ENCODE measurements at regions not wholly inside any gene's neighbourhood (a gene's known extent, or its start where the extent isn't known, plus 50 kb on each side); places are given as distances from the start of the nearest gene placed in this dataset.

DNA sequence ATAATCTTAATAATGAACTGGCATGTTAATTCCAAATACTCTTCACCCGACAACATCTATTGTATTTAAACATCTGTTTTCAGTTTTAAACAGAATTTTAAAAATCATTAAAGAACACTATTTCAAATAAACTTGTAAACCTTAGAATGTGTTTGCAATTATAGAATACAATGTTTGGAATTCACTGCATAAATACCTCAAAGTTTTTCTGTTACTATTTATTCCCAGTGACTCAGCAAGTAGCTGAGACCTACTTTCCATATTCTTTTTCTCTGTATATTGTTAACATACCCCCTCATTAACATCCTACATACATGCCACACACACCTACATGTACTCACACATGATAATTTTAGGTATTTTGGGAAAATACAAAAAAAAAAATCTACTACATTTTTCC is 1134.3 kb downstream of the SLITRK1 start:
- POLR2A ChIA-PET = no interaction called here
- Mint-ChIP-seq H3K4me1 (no peaks in the 10 kb centered on the region), H3K4me3 (no peak overlapping the region), H3K27ac (no peak overlapping the region), H3K9me3 (peaks cover 5% of the 10 kb centered on the region), H3K27me3 (no peaks in the 10 kb centered on the region), H3K36me3 (ENCODE audit: low read depth) (no peaks in the 10 kb centered on the region)
- no peak for DNase-seq
- intact Hi-C loops (cut with micrococcal nuclease) = no loop called here
- CTCF ChIA-PET = no interaction called here
- ATAC-seq (ENCODE audit: low read depth) = no peak
- TF ChIP-seq, protein P1, sequence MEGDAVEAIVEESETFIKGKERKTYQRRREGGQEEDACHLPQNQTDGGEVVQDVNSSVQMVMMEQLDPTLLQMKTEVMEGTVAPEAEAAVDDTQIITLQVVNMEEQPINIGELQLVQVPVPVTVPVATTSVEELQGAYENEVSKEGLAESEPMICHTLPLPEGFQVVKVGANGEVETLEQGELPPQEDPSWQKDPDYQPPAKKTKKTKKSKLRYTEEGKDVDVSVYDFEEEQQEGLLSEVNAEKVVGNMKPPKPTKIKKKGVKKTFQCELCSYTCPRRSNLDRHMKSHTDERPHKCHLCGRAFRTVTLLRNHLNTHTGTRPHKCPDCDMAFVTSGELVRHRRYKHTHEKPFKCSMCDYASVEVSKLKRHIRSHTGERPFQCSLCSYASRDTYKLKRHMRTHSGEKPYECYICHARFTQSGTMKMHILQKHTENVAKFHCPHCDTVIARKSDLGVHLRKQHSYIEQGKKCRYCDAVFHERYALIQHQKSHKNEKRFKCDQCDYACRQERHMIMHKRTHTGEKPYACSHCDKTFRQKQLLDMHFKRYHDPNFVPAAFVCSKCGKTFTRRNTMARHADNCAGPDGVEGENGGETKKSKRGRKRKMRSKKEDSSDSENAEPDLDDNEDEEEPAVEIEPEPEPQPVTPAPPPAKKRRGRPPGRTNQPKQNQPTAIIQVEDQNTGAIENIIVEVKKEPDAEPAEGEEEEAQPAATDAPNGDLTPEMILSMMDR (IDR thresholded peaks at IDR 0.05) = no peak

- DNase-seq (no peak), ATAC-seq (ENCODE audit: low read depth) (no peak)
- Mint-ChIP-seq H3K36me3 (ENCODE audit: low read depth) (no peaks in the 10 kb centered on the region), H3K4me1 (no peaks in the 10 kb centered on the region), H3K9me3 (peaks cover 5% of the 10 kb centered on the region), H3K27ac (no peak overlapping the region), H3K27me3 (no peaks in the 10 kb centered on the region), H3K4me3 (no peak overlapping the region)
- TF ChIP-seq, protein P1 (IDR thresholded peaks at IDR 0.05) = no peak
- ChIA-PET POLR2A (no interaction called here), CTCF (no interaction called here)
- intact Hi-C loops (cut with micrococcal nuclease) = no loop called here
Measured at GRCh38 chr13:82747291-82747690, 1135.0 kb downstream of the SLITRK1 start.

- POLR2A ChIA-PET = no interaction called here
- Mint-ChIP-seq H3K4me3 (no peak overlapping the region), H3K9me3 (peaks cover 19% of the 10 kb centered on the region), H3K4me1 (no peaks in the 10 kb centered on the region), H3K27ac (no peak overlapping the region), H3K36me3 (ENCODE audit: low read depth) (no peaks in the 10 kb centered on the region), H3K27me3 (no peaks in the 10 kb centered on the region)
- no peak for DNase-seq
- ATAC-seq (ENCODE audit: low read depth) = no peak
- CTCF ChIA-PET = no interaction called here
- intact Hi-C loops (cut with micrococcal nuclease) = no loop called here
- TF ChIP-seq, protein P1 (IDR thresholded peaks at IDR 0.05) = no peak
Measured at GRCh38 chr13:82740442-82740841, 1141.8 kb downstream of the SLITRK1 start.

GRCh38 chr13:82739881-82740280 is 1142.4 kb downstream of the SLITRK1 start:
- Mint-ChIP-seq H3K27me3 (no peaks in the 10 kb centered on the region), H3K36me3 (ENCODE audit: low read depth) (no peaks in the 10 kb centered on the region), H3K27ac (no peak overlapping the region), H3K4me3 (no peak overlapping the region), H3K9me3 (peaks cover 23% of the 10 kb centered on the region), H3K4me1 (no peaks in the 10 kb centered on the region)
- ChIA-PET CTCF (no interaction called here), POLR2A (no interaction called here)
- intact Hi-C loops (cut with micrococcal nuclease) = no loop called here
- ATAC-seq (ENCODE audit: low read depth) (no peak), DNase-seq (no peak)
- TF ChIP-seq, protein P1 (IDR thresholded peaks at IDR 0.05) = no peak

DNA sequence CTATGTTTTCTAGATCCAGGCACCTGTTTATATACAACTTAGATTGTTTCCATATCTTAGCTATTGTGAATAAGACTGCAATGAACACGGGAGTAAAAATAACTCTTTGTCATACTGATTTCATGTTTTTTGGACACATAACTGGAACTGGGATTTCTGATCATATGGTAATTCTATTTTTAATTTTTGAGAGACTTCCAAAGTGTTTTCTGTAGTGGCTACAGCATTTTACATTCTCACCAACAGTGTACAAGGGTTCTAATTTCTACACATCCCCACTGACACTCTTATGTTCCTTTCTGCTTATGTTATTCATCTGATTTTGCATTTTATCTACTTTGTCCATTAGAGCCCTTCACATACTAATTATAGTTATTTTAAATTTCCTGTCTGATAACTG is 1152.9 kb downstream of the SLITRK1 start:
- Mint-ChIP-seq H3K27ac (no peak overlapping the region), H3K9me3 (peaks cover 8% of the 10 kb centered on the region), H3K4me3 (no peak overlapping the region), H3K36me3 (ENCODE audit: low read depth) (no peaks in the 10 kb centered on the region), H3K27me3 (no peaks in the 10 kb centered on the region), H3K4me1 (no peaks in the 10 kb centered on the region)
- intact Hi-C loops (cut with micrococcal nuclease) = no loop called here
- ATAC-seq (ENCODE audit: low read depth) (no peak), DNase-seq (no peak)
- CTCF ChIA-PET = no interaction called here
- POLR2A ChIA-PET = no interaction called here
- TF ChIP-seq, protein P1 (IDR thresholded peaks at IDR 0.05) = no peak
